Endothelial cell of umbilical vein (primary cell): ENCODE measurements at regions not wholly inside any gene's neighbourhood (a gene's known extent, or its start where the extent isn't known, plus 50 kb on each side); places are given as distances from the start of the nearest gene placed in this dataset.

Source experiments
- BruUV-seq: library from RNA; stranded (reverse); fragments of 400-500 nt; replicated peaks from 2 replicates; lab custom pipeline; 2021; lab: Mats Ljungman, UMichigan
- CTCF ChIA-PET: fragments of 300-600, 350-600 bp; sonication (Branson Sonifier 250); formaldehyde crosslinking; loops from one replicate; lab custom pipeline; 2021; ENCODE audit warnings: antibody characterized with exemption, inconsistent platforms; lab: Charles Lee
- POLR2A ChIA-PET: fragments of 300-600, 350-600 bp; sonication (Branson Sonifier 250); formaldehyde crosslinking; loops from one replicate; lab custom pipeline; 2021; ENCODE audit warnings: antibody characterized with exemption, inconsistent platforms; lab: Charles Lee
- DNase-seq: peaks from one replicate; pipeline ENCODE4 v3.0.0-alpha.2; 2011; ENCODE audit warnings: low read depth, low spot score
- FAIRE-seq: peaks from 2 replicates; lab custom pipeline; 2011; peaks lifted over from hg19 to GRCh38; lab: Jason Lieb, UNC
- H2AFZ ChIP-seq: 2 replicates; pipeline ENCODE4 v1.6.0; 2012; ENCODE audit warnings: low read depth, low read length, control low read depth, inconsistent platforms
- H3K27ac ChIP-seq: 2 replicates; pipeline ENCODE4 v1.5.1; 2011; ENCODE audit warnings: low read depth, mild to moderate bottlenecking, control low read depth, low read length, moderate library complexity; ENCODE audit not compliant: insufficient read depth
- H3K27me3 ChIP-seq, 2 experiments: 2 replicates each; pipeline versions ENCODE4 v1.6.0 to v1.6.1; 2011; ENCODE audit warnings: low read length in 2 of 2, mixed read lengths in 1 of 2; ENCODE audit not compliant: control insufficient read depth in 2 of 2, insufficient read depth in 2 of 2
- H3K36me3 ChIP-seq, 2 experiments: 2 replicates in 1 of 2; 3 replicates in 1 of 2; pipeline ENCODE4 v1.5.1; 2011; ENCODE audit warnings: low read length in 2 of 2, mild to moderate bottlenecking in 1 of 2, moderate library complexity in 1 of 2; ENCODE audit not compliant: control insufficient read depth in 2 of 2, insufficient read depth in 2 of 2; ENCODE audit errors: extremely low read depth in 1 of 2
- H3K4me1 ChIP-seq: 3 replicates; pipeline ENCODE4 v1.5.1; 2011; ENCODE audit warnings: mild to moderate bottlenecking, low read length; ENCODE audit not compliant: control insufficient read depth, insufficient read depth; ENCODE audit errors: extremely low read depth
- H3K4me2 ChIP-seq: 2 replicates; pipeline ENCODE4 v1.6.1; 2011; ENCODE audit warnings: low read length, control low read depth, mixed read lengths; ENCODE audit not compliant: insufficient read depth
- H3K4me3 ChIP-seq, 3 experiments: fragments of 200-600 bp in 1 of 3; sonication (generic), shearing (Covaris generic) in 1 of 3; replicated peaks in 1 of 3; 2 replicates each; pipeline ENCODE4 v1.5.1; 2011 to 2016; ENCODE audit warnings: control low read depth in 3 of 3, low read length in 3 of 3, mild to moderate bottlenecking in 2 of 3, inconsistent platforms in 1 of 3, low read depth in 1 of 3, moderate library complexity in 1 of 3; ENCODE audit not compliant: insufficient read depth in 1 of 3
- H3K79me2 ChIP-seq: 2 replicates; pipeline ENCODE4 v1.6.0; 2012; ENCODE audit warnings: low read length, inconsistent platforms; ENCODE audit not compliant: control insufficient read depth, insufficient read depth
- H3K9ac ChIP-seq: replicated peaks from 2 replicates; pipeline ENCODE3; 2011; ENCODE audit warnings: low read length, control low read depth; ENCODE audit not compliant: insufficient read depth; ENCODE audit errors: extremely low read depth
- H3K9me1 ChIP-seq: replicated peaks from 3 replicates; pipeline ENCODE4 v1.6.0; 2011; ENCODE audit warnings: mild to moderate bottlenecking, low read length; ENCODE audit not compliant: control insufficient read depth, insufficient read depth; ENCODE audit errors: extremely low read depth
- H3K9me3 ChIP-seq: replicated peaks from 2 replicates; pipeline ENCODE4 v1.5.1; 2012; ENCODE audit warnings: low read length, inconsistent platforms; ENCODE audit not compliant: control insufficient read depth, insufficient read depth
- H4K20me1 ChIP-seq: replicated peaks from 2 replicates; pipeline ENCODE3; 2011; ENCODE audit warnings: mild to moderate bottlenecking, low read length; ENCODE audit not compliant: control insufficient read depth, insufficient read depth; ENCODE audit errors: extremely low read depth
- CTCF ChIP-seq, 2 donors: IDR thresholded peaks; 1 replicate in 1 of 2; 2 replicates in 1 of 2; pipeline ENCODE4 v1.5.1; 2011; ENCODE audit warnings: low read length in 2 of 2, mild to moderate bottlenecking in 2 of 2, moderate library complexity in 2 of 2, control low read depth in 1 of 2, inconsistent platforms in 1 of 2, low read depth in 1 of 2; ENCODE audit not compliant: insufficient read depth in 1 of 2; ENCODE audit errors: extremely low read depth in 1 of 2
- EZH2 ChIP-seq: IDR thresholded peaks from 2 replicates; pipeline ENCODE4 v1.6.1; 2012; ENCODE audit warnings: borderline replicate concordance, low read depth, mild to moderate bottlenecking, moderate library complexity, low read length, inconsistent platforms; ENCODE audit not compliant: severe bottlenecking
- FOS ChIP-seq: IDR thresholded peaks from 2 replicates; pipeline ENCODE4 v1.6.1; 2011; ENCODE audit warnings: mild to moderate bottlenecking, low read length, moderate library complexity, borderline replicate concordance; ENCODE audit not compliant: insufficient read depth
- GATA2 ChIP-seq: IDR thresholded peaks from 2 replicates; pipeline ENCODE4 v1.7.0; 2011; ENCODE audit warnings: low read depth, mild to moderate bottlenecking, moderate library complexity, mixed read lengths, low read length; ENCODE audit not compliant: insufficient read length, insufficient read depth
- JUN ChIP-seq: IDR thresholded peaks from 2 replicates; pipeline ENCODE4 v1.6.1; 2011; ENCODE audit warnings: borderline replicate concordance, low read depth; ENCODE audit not compliant: insufficient read length, insufficient read depth
- MAX ChIP-seq: IDR thresholded peaks from 2 replicates; pipeline ENCODE4 v1.6.1; 2011; ENCODE audit not compliant: insufficient read depth, insufficient read length
- MYC ChIP-seq: IDR thresholded peaks from one replicate; pipeline ENCODE4 v1.6.1; 2011; ENCODE audit warnings: mild to moderate bottlenecking, low read depth, low read length
- POLR2A ChIP-seq: IDR thresholded peaks from 2 replicates; pipeline ENCODE4 v1.6.1; 2012; ENCODE audit warnings: low read depth, mild to moderate bottlenecking, control low read depth, low read length
- POLR2AphosphoS5 ChIP-seq: IDR thresholded peaks from 2 replicates; pipeline ENCODE4 v1.6.1; 2012; ENCODE audit warnings: low read depth, mild to moderate bottlenecking, control low read depth, low read length, moderate library complexity; ENCODE audit not compliant: insufficient read depth
- dilution Hi-C: fragments of 300-500 bp; cut with MboI; formaldehyde crosslinking; loops from one replicate; pipeline ENCODE4 v1.15.0; 2019; ENCODE audit warnings: low sequenced_read_pairs; ENCODE audit not compliant: extremely low pct_ligation_motif_present
- intact Hi-C: fragments of 100-400 bp; cut with micrococcal nuclease; formaldehyde crosslinking; loops from one replicate; pipeline ENCODE4 v1.10.0; 2022

- no peak overlapping the region for H3K4me2 ChIP-seq
- H4K20me1 ChIP-seq = no peaks in the 10 kb centered on the region
- FAIRE-seq = no peak
- no peak for DNase-seq
- no peaks in the 10 kb centered on the region for H3K9me1 ChIP-seq
- H3K79me2 ChIP-seq = no peaks in the 10 kb centered on the region
- H3K27me3 ChIP-seq = no peaks in the 10 kb centered on the region
- ChIA-PET POLR2A (no interaction called here), CTCF (no interaction called here)
- no peak overlapping the region for H2AFZ ChIP-seq
- no peaks in the 10 kb centered on the region for H3K4me1 ChIP-seq
- intact Hi-C loops = no loop called here
- no peak overlapping the region for H3K27ac ChIP-seq
- dilution Hi-C loops = no loop called here
- no peaks in the 10 kb centered on the region for H3K36me3 ChIP-seq
- H3K4me3 ChIP-seq = no peak overlapping the region
- no peak overlapping the region for H3K9ac ChIP-seq
- H3K9me3 ChIP-seq = peaks cover 2% of the 10 kb centered on the region
- TF ChIP-seq POLR2A (no peak), JUN (no peak), CTCF (IDR thresholded peaks at IDR 0.05; ENCODE audit: extremely low read depth in 1 of 2, insufficient read depth in 1 of 2, low read depth in 1 of 2, low read length in 2 of 2) (no peak), EZH2 (no peak), GATA2 (no peak), MYC (no peak), FOS (no peak), MAX (no peak), POLR2AphosphoS5 (no peak)
- no TSS peak for BruUV-seq
Measured at GRCh38 chr15:91603384-91604080, 250.0 kb upstream of the SLCO3A1 start.
